ENCODE measurements at regions not wholly inside any gene's neighbourhood (a gene's known extent, or its start where the extent isn't known, plus 50 kb on each side); places are given as distances from the start of the nearest gene placed in this dataset.

- peak; percentile 13 to 52 for DNase-seq
- H3K27me3 ChIP-seq, result peaks cover 0 to 25% of the 10 kb centered on the region in 2 donors
- TF ChIP-seq CTCF (IDR thresholded peaks at IDR 0.05), result no peak
These were observed 68.6 kb upstream of the DIO3 start for GRCh38 chr14:101492716-101493115.

GRCh38 chr14:101494826-101495225 is 66.5 kb upstream of the DIO3 start:
- intact Hi-C loops (cut with DNase I; ENCODE audit: low total_unique reads), result no loop called here
- TF ChIP-seq CTCF (IDR thresholded peaks at IDR 0.05), result no peak

More at GRCh38 chr14:101492716-101493115, 68.6 kb upstream of the DIO3 start:
- H3K4me3 ChIP-seq, result no peak overlapping the region
- no peak overlapping the region for H3K27ac ChIP-seq
- H3K4me1 ChIP-seq, result no peaks in the 10 kb centered on the region
- peaks cover 0 to 12% (median 0%) of the 10 kb centered on the region in 3 donors for H3K9me3 ChIP-seq
- no peaks in the 10 kb centered on the region for H3K36me3 ChIP-seq
- intact Hi-C loops (cut with DNase I; ENCODE audit: low total_unique reads), result no loop called here

GRCh38 chr14:101495284-101495683 is 66.0 kb upstream of the DIO3 start:
- peaks cover 0 to 37% of the 10 kb centered on the region in 2 donors for H3K27me3 ChIP-seq
- peak; percentile 11 to 28 for DNase-seq
- intact Hi-C loops (cut with DNase I; ENCODE audit: low total_unique reads), result no loop called here

More at GRCh38 chr14:101494826-101495225, 66.5 kb upstream of the DIO3 start:
- Histone ChIP-seq H3K27me3 (peaks cover 0 to 34% of the 10 kb centered on the region in 2 donors), H3K9me3 (peaks cover 0 to 11% (median 0%) of the 10 kb centered on the region in 3 donors), H3K36me3 (no peaks in the 10 kb centered on the region), H3K4me3 (no peak overlapping the region), H3K27ac (no peak overlapping the region), H3K4me1 (no peaks in the 10 kb centered on the region)
- DNase-seq, result peak; percentile 16 to 45

GRCh38 chr14:101495827-101496775 is 65.2 kb upstream of the DIO3 start:
- peaks cover 0 to 11% (median 0%) of the 10 kb centered on the region in 3 donors for H3K9me3 ChIP-seq
- peak; percentile 16 to 42 for DNase-seq
- H3K36me3 ChIP-seq, result no peaks in the 10 kb centered on the region
- no peaks in the 10 kb centered on the region for H3K4me1 ChIP-seq
- intact Hi-C loops (cut with DNase I; ENCODE audit: low total_unique reads), result no loop called here
- no peak for TF ChIP-seq CTCF (IDR thresholded peaks at IDR 0.05)
- no peak overlapping the region for H3K4me3 ChIP-seq
- H3K27me3 ChIP-seq, result peaks cover 0 to 40% of the 10 kb centered on the region in 2 donors
- no peak overlapping the region for H3K27ac ChIP-seq

More at GRCh38 chr14:101495284-101495683, 66.0 kb upstream of the DIO3 start:
- no peak overlapping the region for H3K27ac ChIP-seq
- H3K4me1 ChIP-seq, result no peaks in the 10 kb centered on the region
- no peak overlapping the region for H3K4me3 ChIP-seq
- peaks cover 0 to 11% (median 0%) of the 10 kb centered on the region in 3 donors for H3K9me3 ChIP-seq
- no peak for TF ChIP-seq CTCF (IDR thresholded peaks at IDR 0.05)
- H3K36me3 ChIP-seq, result no peaks in the 10 kb centered on the region

GRCh38 chr14:101496776-101497683 is 64.3 kb upstream of the DIO3 start:
- H3K27me3 ChIP-seq, result peaks cover 0 to 45% of the 10 kb centered on the region in 2 donors
- no peak overlapping the region for H3K4me3 ChIP-seq
- intact Hi-C loops (cut with DNase I; ENCODE audit: low total_unique reads), result no loop called here
- no peaks in the 10 kb centered on the region for H3K36me3 ChIP-seq
- H3K27ac ChIP-seq, result no peak overlapping the region
- no peak for TF ChIP-seq CTCF (IDR thresholded peaks at IDR 0.05)
- H3K4me1 ChIP-seq, result no peaks in the 10 kb centered on the region
- peak; percentile 8 to 53 for DNase-seq
- H3K9me3 ChIP-seq, result peaks cover 0 to 11% (median 0%) of the 10 kb centered on the region in 3 donors

Data from tibial artery (tissue), 4 donors.